ENCODE measurements at regions not wholly inside any gene's neighbourhood (a gene's known extent, or its start where the extent isn't known, plus 50 kb on each side); places are given as distances from the start of the nearest gene placed in this dataset.
"Not testable (repeated sequence)": the region's sequence is repeated elsewhere in the genome, so short reads cannot be mapped to it uniquely, and the experiment has no call there.

- Histone ChIP-seq H3K4me3 (ENCODE audit: low read depth, low read length) (no peak overlapping the region), H3K36me3 (ENCODE audit: control insufficient read depth, insufficient read depth, low read length) (no peaks in the 10 kb centered on the region), H3K27me3 (ENCODE audit: control insufficient read depth, insufficient read depth, low read length) (no peaks in the 10 kb centered on the region)
- no peak for DNase-seq (ENCODE audit: low read depth)
- no peak for TF ChIP-seq CTCF (IDR thresholded peaks at IDR 0.05; ENCODE audit: insufficient read depth, low read length, poor library complexity, severe bottlenecking)
These were observed 85.0 kb upstream of the BEND4 start for GRCh38 chr4:42237451-42237850.

GRCh38 chr4:42248972-42249371 lies 96.5 kb upstream of the BEND4 start:
- DNase-seq (ENCODE audit: low read depth) = no peak
- TF ChIP-seq CTCF (IDR thresholded peaks at IDR 0.05; ENCODE audit: insufficient read depth, low read length, poor library complexity, severe bottlenecking) = no peak

GRCh38 chr4:42252315-42252714 lies 99.9 kb upstream of the BEND4 start:
- no peak for TF ChIP-seq CTCF (IDR thresholded peaks at IDR 0.05; ENCODE audit: insufficient read depth, low read length, poor library complexity, severe bottlenecking)
- Histone ChIP-seq H3K36me3 (ENCODE audit: control insufficient read depth, insufficient read depth, low read length) (no peaks in the 10 kb centered on the region), H3K4me3 (ENCODE audit: low read depth, low read length) (no peak overlapping the region), H3K27me3 (ENCODE audit: control insufficient read depth, insufficient read depth, low read length) (no peaks in the 10 kb centered on the region)
- DNase-seq (ENCODE audit: low read depth) = no peak

More at GRCh38 chr4:42248972-42249371, 96.5 kb upstream of the BEND4 start:
- H3K27me3 ChIP-seq (ENCODE audit: control insufficient read depth, insufficient read depth, low read length) = no peaks in the 10 kb centered on the region
- no peaks in the 10 kb centered on the region for H3K36me3 ChIP-seq (ENCODE audit: control insufficient read depth, insufficient read depth, low read length)
- no peak overlapping the region for H3K4me3 ChIP-seq (ENCODE audit: low read depth, low read length)

- DNase-seq (ENCODE audit: low read depth); H3K27me3 ChIP-seq (ENCODE audit: control insufficient read depth, insufficient read depth, low read length); H3K36me3 ChIP-seq (ENCODE audit: control insufficient read depth, insufficient read depth, low read length); H3K4me3 ChIP-seq (ENCODE audit: low read depth, low read length): not testable (repeated sequence)
These were observed 105.2 kb upstream of the BEND4 start for GRCh38 chr4:42257645-42258044.

- Histone ChIP-seq H3K27me3 (ENCODE audit: control insufficient read depth, insufficient read depth, low read length) (no peaks in the 10 kb centered on the region), H3K36me3 (ENCODE audit: control insufficient read depth, insufficient read depth, low read length) (no peaks in the 10 kb centered on the region), H3K4me3 (ENCODE audit: low read depth, low read length) (no peak overlapping the region)
- DNase-seq (ENCODE audit: low read depth) = no peak
- TF ChIP-seq CTCF (IDR thresholded peaks at IDR 0.05; ENCODE audit: insufficient read depth, low read length, poor library complexity, severe bottlenecking) = no peak
These were observed 110.4 kb upstream of the BEND4 start for GRCh38 chr4:42262701-42263490.

- TF ChIP-seq CTCF (IDR thresholded peaks at IDR 0.05; ENCODE audit: insufficient read depth, low read length, poor library complexity, severe bottlenecking) = no peak
- H3K36me3 ChIP-seq (ENCODE audit: control insufficient read depth, insufficient read depth, low read length) = no peaks in the 10 kb centered on the region
- no peak overlapping the region for H3K4me3 ChIP-seq (ENCODE audit: low read depth, low read length)
- DNase-seq (ENCODE audit: low read depth) = no peak
- H3K27me3 ChIP-seq (ENCODE audit: control insufficient read depth, insufficient read depth, low read length) = no peaks in the 10 kb centered on the region
These were observed 113.5 kb upstream of the BEND4 start for GRCh38 chr4:42265782-42266602.
